Endothelial cell (in vitro differentiated cells): ENCODE measurements at regions not wholly inside any gene's neighbourhood (a gene's known extent, or its start where the extent isn't known, plus 50 kb on each side); places are given as distances from the start of the nearest gene placed in this dataset.
A peak's percentile ranks its signal among the peaks of the same experiment; 100 is the strongest.

ENCODE experiments used
- DNase-seq: peaks from one replicate; pipeline ENCODE4 v3.0.0; 2021; ENCODE audit warnings: low spot score
- H3K27ac Mint-ChIP-seq: one replicate; pipeline ENCODE4 v1.8.0; 2021; ENCODE audit warnings: mixed read lengths, inconsistent platforms; ENCODE audit not compliant: unreplicated experiment
- H3K27me3 Mint-ChIP-seq: one replicate; pipeline ENCODE4 v1.8.0; 2021; ENCODE audit warnings: mild to moderate bottlenecking, moderate library complexity, mixed read lengths, inconsistent platforms; ENCODE audit not compliant: unreplicated experiment
- H3K36me3 Mint-ChIP-seq: one replicate; pipeline ENCODE4 v1.8.0; 2021; ENCODE audit warnings: mild to moderate bottlenecking, low read depth, mixed read lengths, inconsistent platforms; ENCODE audit not compliant: unreplicated experiment
- H3K4me1 Mint-ChIP-seq: one replicate; pipeline ENCODE4 v1.8.0; 2021; ENCODE audit warnings: mild to moderate bottlenecking, mixed read lengths, inconsistent platforms; ENCODE audit not compliant: unreplicated experiment
- H3K4me3 Mint-ChIP-seq: one replicate; pipeline ENCODE4 v1.8.0; 2021; ENCODE audit warnings: mild to moderate bottlenecking, mixed read lengths, inconsistent platforms; ENCODE audit not compliant: unreplicated experiment
- H3K9me3 Mint-ChIP-seq: one replicate; pipeline ENCODE4 v1.8.0; 2021; ENCODE audit warnings: mixed read lengths, inconsistent platforms; ENCODE audit not compliant: unreplicated experiment
- TF ChIP-seq, protein P1 (sequence below): fragments of 200-600 bp; sonication (generic); IDR thresholded peaks from one replicate; pipeline ENCODE4 v1.5.0; 2021; ENCODE audit warnings: antibody characterized with exemption; ENCODE audit not compliant: unreplicated experiment

DNA sequence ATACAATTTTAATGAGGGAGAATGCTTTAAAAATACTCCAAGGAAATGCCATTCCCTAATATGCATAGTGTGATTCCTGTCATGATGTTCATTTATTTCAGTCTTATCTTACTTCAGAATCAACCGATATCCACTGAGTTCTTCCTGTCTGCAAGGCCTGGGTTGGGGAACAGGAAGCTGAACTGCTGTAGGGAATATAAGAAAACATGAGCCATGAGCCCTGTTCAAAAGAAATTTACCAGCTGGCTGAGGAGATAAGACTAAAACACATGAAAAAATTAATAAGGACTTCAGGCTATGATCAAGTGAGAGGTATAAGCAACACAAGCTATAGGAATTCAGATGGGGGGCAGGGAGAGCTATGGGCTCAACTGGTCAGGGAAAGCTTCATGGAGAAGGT, 184.7 kb downstream of the PLPP4 start:
- H3K27me3 Mint-ChIP-seq: no peaks in the 10 kb centered on the region
- TF ChIP-seq, protein P1, sequence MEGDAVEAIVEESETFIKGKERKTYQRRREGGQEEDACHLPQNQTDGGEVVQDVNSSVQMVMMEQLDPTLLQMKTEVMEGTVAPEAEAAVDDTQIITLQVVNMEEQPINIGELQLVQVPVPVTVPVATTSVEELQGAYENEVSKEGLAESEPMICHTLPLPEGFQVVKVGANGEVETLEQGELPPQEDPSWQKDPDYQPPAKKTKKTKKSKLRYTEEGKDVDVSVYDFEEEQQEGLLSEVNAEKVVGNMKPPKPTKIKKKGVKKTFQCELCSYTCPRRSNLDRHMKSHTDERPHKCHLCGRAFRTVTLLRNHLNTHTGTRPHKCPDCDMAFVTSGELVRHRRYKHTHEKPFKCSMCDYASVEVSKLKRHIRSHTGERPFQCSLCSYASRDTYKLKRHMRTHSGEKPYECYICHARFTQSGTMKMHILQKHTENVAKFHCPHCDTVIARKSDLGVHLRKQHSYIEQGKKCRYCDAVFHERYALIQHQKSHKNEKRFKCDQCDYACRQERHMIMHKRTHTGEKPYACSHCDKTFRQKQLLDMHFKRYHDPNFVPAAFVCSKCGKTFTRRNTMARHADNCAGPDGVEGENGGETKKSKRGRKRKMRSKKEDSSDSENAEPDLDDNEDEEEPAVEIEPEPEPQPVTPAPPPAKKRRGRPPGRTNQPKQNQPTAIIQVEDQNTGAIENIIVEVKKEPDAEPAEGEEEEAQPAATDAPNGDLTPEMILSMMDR: no peak
- H3K4me3 Mint-ChIP-seq: peak overlapping the region; percentile 0
- H3K4me1 Mint-ChIP-seq: peaks cover 48% of the 10 kb centered on the region
- no peak for DNase-seq
- H3K36me3 Mint-ChIP-seq: no peaks in the 10 kb centered on the region
- H3K27ac Mint-ChIP-seq: peak overlapping the region; percentile 54
- no peaks in the 10 kb centered on the region for H3K9me3 Mint-ChIP-seq

- Mint-ChIP-seq H3K27ac (no peak overlapping the region), H3K4me1 (peaks cover 36% of the 10 kb centered on the region), H3K27me3 (no peaks in the 10 kb centered on the region), H3K9me3 (no peaks in the 10 kb centered on the region), H3K36me3 (no peaks in the 10 kb centered on the region), H3K4me3 (no peak overlapping the region)
- TF ChIP-seq, protein P1: no peak
- no peak for DNase-seq
Measured at GRCh38 chr10:120643351-120643750, 186.3 kb downstream of the PLPP4 start.

- Mint-ChIP-seq H3K4me1 (peaks cover 23% of the 10 kb centered on the region), H3K27ac (no peak overlapping the region), H3K36me3 (no peaks in the 10 kb centered on the region)
Measured at GRCh38 chr10:120644556-120645410, 187.8 kb downstream of the PLPP4 start.

GRCh38 chr10:120646159-120646732, 189.2 kb downstream of the PLPP4 start:
- H3K4me1 Mint-ChIP-seq: peaks cover 14% of the 10 kb centered on the region
- H3K4me3 Mint-ChIP-seq: no peak overlapping the region
- no peaks in the 10 kb centered on the region for H3K36me3 Mint-ChIP-seq
- no peaks in the 10 kb centered on the region for H3K9me3 Mint-ChIP-seq
- no peaks in the 10 kb centered on the region for H3K27me3 Mint-ChIP-seq
- no peak overlapping the region for H3K27ac Mint-ChIP-seq
- TF ChIP-seq, protein P1: no peak
- DNase-seq: no peak

More at GRCh38 chr10:120644556-120645410, 187.8 kb downstream of the PLPP4 start:
- TF ChIP-seq, protein P1: no peak
- DNase-seq: no peak
- no peaks in the 10 kb centered on the region for H3K27me3 Mint-ChIP-seq
- H3K4me3 Mint-ChIP-seq: no peak overlapping the region
- H3K9me3 Mint-ChIP-seq: no peaks in the 10 kb centered on the region
